ENCODE measurements at regions not wholly inside any gene's neighbourhood (a gene's known extent, or its start where the extent isn't known, plus 50 kb on each side); places are given as distances from the start of the nearest gene placed in this dataset.

DNA sequence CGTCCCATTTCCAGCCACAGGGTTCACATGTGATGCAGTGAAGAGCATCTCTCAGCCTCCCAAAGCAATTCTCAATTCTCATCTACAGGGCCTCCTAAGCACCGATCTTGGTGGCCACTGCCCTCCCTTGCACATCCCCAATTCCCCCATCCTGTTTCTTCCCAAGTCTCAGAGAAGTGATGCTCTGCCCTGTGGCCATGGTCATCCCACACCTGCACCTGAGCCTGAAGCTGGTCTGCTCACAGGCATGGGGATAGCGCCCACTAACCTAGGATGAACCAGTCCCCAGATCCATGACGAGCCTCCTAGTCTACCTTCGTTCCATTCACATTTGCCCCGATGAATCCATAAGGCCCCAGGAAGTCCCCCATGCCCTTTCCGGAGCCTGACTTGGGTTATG lies 201.5 kb downstream of the UACA start:
- TF ChIP-seq, protein P1, sequence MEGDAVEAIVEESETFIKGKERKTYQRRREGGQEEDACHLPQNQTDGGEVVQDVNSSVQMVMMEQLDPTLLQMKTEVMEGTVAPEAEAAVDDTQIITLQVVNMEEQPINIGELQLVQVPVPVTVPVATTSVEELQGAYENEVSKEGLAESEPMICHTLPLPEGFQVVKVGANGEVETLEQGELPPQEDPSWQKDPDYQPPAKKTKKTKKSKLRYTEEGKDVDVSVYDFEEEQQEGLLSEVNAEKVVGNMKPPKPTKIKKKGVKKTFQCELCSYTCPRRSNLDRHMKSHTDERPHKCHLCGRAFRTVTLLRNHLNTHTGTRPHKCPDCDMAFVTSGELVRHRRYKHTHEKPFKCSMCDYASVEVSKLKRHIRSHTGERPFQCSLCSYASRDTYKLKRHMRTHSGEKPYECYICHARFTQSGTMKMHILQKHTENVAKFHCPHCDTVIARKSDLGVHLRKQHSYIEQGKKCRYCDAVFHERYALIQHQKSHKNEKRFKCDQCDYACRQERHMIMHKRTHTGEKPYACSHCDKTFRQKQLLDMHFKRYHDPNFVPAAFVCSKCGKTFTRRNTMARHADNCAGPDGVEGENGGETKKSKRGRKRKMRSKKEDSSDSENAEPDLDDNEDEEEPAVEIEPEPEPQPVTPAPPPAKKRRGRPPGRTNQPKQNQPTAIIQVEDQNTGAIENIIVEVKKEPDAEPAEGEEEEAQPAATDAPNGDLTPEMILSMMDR (conservative IDR thresholded peaks at IDR 0.05; ENCODE audit: low read depth, low read length) = no peak
- H3K4me3 ChIP-seq (ENCODE audit: low read depth, low read length) = no peak overlapping the region
- DNase-seq (ENCODE audit: low read depth) = no peak

DNA sequence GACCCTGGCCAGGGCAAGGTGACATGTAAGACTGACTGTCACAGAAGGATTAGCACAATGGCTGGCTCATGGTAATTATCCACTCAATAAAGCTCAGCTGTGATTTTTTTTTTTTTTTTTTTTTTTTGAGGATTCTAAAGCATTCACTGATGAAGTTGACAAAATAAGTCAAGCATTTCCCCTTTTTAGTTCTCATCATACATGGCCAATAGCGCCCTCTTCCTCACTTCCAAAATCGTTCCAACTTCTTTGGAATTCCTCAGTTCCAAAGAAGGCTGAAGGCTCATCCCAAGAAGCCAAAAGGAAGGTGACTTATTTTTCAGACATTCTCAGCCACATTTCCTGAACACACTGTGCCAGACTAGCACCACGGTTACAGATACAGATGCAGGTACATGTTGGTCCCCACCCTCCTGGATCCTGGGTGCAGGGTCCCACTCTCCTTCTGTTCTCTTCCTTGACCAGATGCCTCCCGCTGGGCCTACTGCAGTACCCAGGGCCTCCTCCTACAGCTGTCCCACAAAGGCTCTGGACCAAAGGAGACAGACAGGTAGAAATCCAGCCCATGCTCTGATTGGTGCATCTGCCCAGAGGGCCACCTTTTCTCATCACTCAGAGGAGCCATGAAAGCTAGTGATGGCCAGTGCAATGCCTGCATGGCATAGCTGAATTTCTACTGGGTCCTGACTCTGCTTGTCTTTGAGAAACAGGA lies 202.6 kb downstream of the UACA start:
- no peak overlapping the region for H3K4me3 ChIP-seq (ENCODE audit: low read depth, low read length)

DNA sequence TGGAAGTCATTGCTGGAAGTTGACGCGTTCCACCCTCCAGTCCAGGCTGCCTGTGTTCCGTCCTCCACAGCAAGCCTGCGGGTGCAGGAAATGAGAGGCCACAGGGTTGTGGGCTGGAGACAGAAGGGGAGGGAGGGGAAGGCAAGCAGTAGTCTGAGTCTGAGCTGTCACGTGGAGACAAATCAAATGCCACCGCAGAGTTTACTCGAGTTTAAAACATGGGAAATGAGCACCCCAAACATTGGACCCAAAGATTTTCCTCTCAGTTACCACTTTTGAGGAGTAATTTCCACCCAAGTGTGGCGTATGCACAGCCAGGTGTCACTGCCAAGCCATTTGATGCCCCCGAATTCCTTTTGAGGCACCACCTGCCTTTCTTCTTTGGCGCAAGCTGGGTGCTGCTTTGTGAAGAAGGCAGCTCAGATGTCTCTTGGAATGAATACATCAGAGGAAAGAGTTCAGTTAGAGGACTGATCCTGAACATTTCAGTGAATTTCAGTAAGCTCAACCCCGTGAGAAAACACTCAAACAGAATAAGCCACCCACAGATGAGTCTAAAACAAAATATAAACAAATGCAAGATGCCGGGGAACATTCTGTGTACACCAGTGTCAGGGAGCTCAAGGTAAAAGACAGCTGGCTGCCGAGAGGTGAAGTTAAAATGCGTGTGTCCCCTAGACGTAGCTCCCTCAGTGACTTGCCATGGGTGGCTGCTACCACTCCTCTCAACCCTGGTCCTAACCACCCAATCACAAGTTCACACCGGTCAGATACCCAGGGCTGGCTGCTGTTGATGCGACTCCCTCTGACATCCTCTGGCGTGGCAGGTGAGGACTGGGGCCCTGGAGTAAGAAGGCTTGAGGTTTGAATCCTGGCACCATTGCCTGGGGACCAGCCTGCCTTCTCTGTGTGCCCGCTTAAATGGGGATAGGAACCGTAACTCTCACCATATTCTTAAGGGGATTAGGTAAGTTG lies 203.8 kb downstream of the UACA start:
- no peak for DNase-seq (ENCODE audit: low read depth)
- TF ChIP-seq, protein P1 (conservative IDR thresholded peaks at IDR 0.05; ENCODE audit: low read depth, low read length) = no peak
- no peak overlapping the region for H3K4me3 ChIP-seq (ENCODE audit: low read depth, low read length)

More for the DNA sequence above, 202.6 kb downstream of the UACA start:
- no peak for DNase-seq (ENCODE audit: low read depth)
- TF ChIP-seq, protein P1 (conservative IDR thresholded peaks at IDR 0.05; ENCODE audit: low read depth, low read length) = no peak

DNA sequence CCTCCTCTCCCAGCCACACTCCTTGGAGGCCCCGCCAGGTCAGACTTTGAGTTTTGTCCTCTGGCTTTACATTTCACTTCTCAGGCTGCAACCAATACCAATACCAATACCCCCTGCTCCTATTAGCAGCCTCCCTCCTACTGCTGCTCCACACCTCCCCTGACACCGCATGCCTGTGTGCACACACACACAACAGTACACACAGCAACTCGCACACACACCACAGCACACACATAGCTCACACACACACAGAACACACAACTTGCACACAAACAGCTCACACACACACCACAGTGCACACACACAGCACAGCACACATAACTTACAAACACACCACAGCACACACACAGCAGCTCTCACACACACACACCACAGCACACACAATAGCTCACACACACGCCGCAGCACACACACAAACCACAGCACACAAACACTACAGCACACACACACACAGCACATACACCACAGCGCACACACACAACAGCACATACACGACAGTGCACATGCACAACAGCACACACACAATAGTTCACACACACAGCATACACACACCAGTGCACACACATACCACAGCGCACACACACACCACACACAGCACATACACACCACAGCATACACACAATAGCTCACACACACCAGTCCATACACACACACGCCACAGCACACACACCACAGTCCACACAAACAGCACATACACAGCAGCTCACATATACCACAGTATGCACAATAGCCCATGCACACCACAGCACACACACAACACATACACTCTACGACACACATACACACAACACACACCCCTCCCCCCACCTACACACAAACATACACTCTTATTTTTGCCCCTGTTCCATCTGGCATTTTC lies 204.7 kb downstream of the UACA start:
- H3K4me3 ChIP-seq (ENCODE audit: low read depth, low read length) = no peak overlapping the region
- no peak for DNase-seq (ENCODE audit: low read depth)
- TF ChIP-seq, protein P1 (conservative IDR thresholded peaks at IDR 0.05; ENCODE audit: low read depth, low read length) = no peak

DNA sequence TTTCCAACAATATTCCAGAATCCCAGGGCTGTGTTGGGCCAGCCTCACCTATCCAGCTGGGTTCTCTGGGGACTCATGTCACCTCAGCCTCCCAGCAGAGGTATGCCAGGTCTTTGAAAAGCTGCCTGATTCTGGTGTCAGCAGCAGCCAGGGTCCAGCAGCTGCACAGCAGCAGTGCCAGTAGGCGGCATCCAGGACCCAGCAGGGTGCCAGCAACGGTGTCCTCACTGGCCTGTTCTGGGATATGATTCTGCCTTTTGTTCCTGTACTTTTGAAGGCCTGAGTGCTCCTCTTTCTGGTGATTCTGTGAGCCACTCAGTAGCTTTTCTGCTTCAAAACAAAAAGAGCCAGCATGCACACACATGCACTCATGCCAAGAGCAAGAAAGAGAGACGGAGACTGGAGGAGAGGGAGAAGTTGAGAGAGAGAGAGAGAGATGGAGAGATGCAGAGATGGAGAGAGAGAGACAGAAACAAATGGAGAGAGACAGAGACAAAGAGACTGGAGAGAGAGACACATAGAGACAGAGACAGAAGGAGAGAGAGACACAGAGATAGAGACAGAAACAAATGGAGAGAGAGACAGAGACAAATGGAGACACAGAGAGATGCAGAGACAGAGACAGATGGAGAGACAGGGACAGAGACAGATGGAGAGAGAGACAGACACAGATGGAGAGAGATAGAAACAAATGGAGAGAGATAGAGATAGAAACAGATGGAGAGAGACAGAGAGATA lies 205.7 kb downstream of the UACA start:
- no peak overlapping the region for H3K4me3 ChIP-seq (ENCODE audit: low read depth, low read length)
- DNase-seq (ENCODE audit: low read depth) = no peak
- TF ChIP-seq, protein P1 (conservative IDR thresholded peaks at IDR 0.05; ENCODE audit: low read depth, low read length) = no peak

DNA sequence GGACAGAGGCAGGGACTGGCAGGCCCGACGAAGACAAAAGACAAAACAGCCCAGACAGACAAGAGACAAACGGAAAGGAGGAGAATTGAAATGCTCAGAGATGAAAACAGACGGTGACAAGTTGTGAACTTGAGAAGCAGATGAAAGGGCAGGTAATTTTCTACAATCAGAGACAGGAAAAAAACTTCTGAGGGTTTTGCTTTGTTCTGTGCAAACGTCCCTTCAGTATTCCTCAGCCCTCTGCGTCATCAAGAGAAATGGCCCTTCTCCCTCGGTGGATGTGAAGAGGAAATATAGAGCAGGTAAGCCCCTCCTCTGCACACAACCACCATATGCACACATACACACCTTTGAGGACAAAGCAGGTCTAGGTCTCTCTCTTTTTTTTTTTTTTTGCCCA lies 206.6 kb downstream of the UACA start:
- TF ChIP-seq, protein P1 (conservative IDR thresholded peaks at IDR 0.05; ENCODE audit: low read depth, low read length) = no peak
- no peak overlapping the region for H3K4me3 ChIP-seq (ENCODE audit: low read depth, low read length)
- no peak for DNase-seq (ENCODE audit: low read depth)
